Activated B cell treated with CpG ODN at 0.5 μM for 24 hours (primary cell): ENCODE measurements at regions not wholly inside any gene's neighbourhood (a gene's known extent, or its start where the extent isn't known, plus 50 kb on each side); places are given as distances from the start of the nearest gene placed in this dataset.

ENCODE experiments used
- ATAC-seq: fragments of 200-7000 bp; cut with Tn5 transposase; one replicate; pipeline ENCODE4 v1.10.0; 2021; ENCODE audit warnings: low read depth, mild to moderate bottlenecking, moderate library complexity
- CTCF ChIA-PET: fragments of 350-600 bp; sonication (Branson Sonifier 250); formaldehyde crosslinking; loops from one replicate; lab custom pipeline; 2021; ENCODE audit warnings: antibody characterized with exemption; lab: Charles Lee
- POLR2A ChIA-PET: fragments of 350-600 bp; sonication (Branson Sonifier 250); formaldehyde crosslinking; loops from one replicate; lab custom pipeline; 2021; ENCODE audit warnings: antibody characterized with exemption; lab: Charles Lee
- DNase-seq: peaks from one replicate; pipeline ENCODE4 v3.0.0; 2022
- H3K27ac Mint-ChIP-seq: one replicate; pipeline ENCODE4 v1.8.0; 2020; ENCODE audit warnings: mixed read lengths
- H3K27me3 Mint-ChIP-seq: one replicate; pipeline ENCODE4 v1.8.0; 2021; ENCODE audit warnings: mixed read lengths
- H3K36me3 Mint-ChIP-seq: one replicate; pipeline ENCODE4 v1.8.0; 2021; ENCODE audit warnings: low read depth, mixed read lengths
- H3K4me1 Mint-ChIP-seq: one replicate; pipeline ENCODE4 v1.8.0; 2021; ENCODE audit warnings: mixed read lengths
- H3K4me3 Mint-ChIP-seq: one replicate; pipeline ENCODE4 v1.8.0; 2020; ENCODE audit warnings: mild to moderate bottlenecking, mixed read lengths
- H3K9me3 Mint-ChIP-seq: one replicate; pipeline ENCODE4 v1.8.0; 2020; ENCODE audit warnings: mixed read lengths
- intact Hi-C: fragments of 100-400 bp; cut with micrococcal nuclease; formaldehyde crosslinking; loops from one replicate; pipeline ENCODE4 v1.15.1; 2024
- TF ChIP-seq, protein P1 (sequence below): fragments of 200-600 bp; IDR thresholded peaks from one replicate; pipeline ENCODE4 v1.8.0; 2022; ENCODE audit warnings: antibody characterized with exemption, mild to moderate bottlenecking

DNA sequence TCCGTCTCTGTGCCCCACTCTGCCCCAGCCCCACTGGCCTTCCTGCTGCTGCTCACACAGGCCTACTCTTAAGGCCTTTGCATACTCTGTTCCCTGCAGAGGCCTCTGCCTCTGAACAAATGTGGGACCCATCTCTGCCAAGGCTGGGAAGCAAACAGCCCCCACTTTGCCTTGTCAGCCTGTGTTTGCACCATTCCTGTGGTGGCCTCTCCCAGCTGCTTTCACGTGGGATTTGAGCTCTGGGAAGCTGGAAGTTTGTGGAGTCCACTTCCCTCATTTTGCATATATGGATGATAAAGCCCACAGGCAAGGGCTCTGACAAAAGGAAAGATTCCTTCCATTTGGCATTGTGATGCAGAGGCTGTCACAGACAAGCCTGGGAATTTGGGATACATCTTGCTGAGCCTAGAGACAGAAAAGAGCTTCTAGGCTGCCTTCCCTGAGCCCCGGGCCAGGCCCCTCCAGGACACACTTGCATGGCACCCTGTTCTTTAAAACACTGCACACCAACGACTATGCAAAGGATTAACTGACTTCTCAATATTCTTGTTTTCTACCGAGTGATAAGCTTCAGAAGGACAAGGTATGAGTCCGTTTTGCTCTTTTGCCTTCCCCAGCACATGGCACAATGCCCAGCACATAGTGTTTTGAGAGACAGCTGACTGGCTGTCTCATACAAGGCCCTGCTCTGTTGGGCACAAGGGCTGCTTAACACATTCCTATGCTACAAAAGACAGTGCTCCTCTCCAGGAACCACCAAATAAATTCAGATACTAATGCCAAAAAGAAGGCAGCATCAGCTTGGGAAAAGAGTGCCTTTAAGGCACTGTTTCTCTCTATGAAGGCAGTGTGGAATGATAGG, 120.7 kb upstream of the TOPAZ1 start:
- Mint-ChIP-seq H3K9me3 (no peaks in the 10 kb centered on the region), H3K27ac (no peak overlapping the region), H3K27me3 (peaks cover 4% of the 10 kb centered on the region), H3K4me1 (no peaks in the 10 kb centered on the region), H3K36me3 (no peaks in the 10 kb centered on the region), H3K4me3 (no peak overlapping the region)
- DNase-seq (no peak), ATAC-seq (no peak)
- TF ChIP-seq, protein P1, sequence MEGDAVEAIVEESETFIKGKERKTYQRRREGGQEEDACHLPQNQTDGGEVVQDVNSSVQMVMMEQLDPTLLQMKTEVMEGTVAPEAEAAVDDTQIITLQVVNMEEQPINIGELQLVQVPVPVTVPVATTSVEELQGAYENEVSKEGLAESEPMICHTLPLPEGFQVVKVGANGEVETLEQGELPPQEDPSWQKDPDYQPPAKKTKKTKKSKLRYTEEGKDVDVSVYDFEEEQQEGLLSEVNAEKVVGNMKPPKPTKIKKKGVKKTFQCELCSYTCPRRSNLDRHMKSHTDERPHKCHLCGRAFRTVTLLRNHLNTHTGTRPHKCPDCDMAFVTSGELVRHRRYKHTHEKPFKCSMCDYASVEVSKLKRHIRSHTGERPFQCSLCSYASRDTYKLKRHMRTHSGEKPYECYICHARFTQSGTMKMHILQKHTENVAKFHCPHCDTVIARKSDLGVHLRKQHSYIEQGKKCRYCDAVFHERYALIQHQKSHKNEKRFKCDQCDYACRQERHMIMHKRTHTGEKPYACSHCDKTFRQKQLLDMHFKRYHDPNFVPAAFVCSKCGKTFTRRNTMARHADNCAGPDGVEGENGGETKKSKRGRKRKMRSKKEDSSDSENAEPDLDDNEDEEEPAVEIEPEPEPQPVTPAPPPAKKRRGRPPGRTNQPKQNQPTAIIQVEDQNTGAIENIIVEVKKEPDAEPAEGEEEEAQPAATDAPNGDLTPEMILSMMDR, result no peak
- ChIA-PET CTCF (no interaction called here), POLR2A (no interaction called here)
- intact Hi-C loops, result no loop called here

DNA sequence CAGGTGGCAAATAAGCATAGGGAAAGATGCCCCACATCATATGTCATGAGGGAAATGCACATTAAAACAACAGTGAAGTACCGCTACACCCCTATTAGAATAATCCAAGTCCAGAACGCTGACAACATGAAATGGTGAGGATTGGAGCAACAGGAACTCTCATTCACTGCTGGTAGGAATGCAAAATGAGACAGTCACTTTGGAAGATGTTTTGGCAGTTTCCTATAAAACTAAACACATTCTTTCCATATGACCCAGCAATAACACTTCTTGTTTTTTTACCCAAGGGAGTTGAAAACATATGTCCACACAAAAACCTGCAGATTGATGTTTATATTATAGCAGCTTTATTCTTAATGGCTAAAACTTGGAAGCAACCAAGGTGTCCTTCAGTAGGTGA, 116.4 kb upstream of the TOPAZ1 start:
- H3K9me3 Mint-ChIP-seq, result no peaks in the 10 kb centered on the region
- H3K27me3 Mint-ChIP-seq, result no peaks in the 10 kb centered on the region
- TF ChIP-seq, protein P1, result no peak
- CTCF ChIA-PET, result no interaction called here
- POLR2A ChIA-PET, result no interaction called here
- DNase-seq, result no peak
- intact Hi-C loops, result no loop called here
- H3K36me3 Mint-ChIP-seq, result no peaks in the 10 kb centered on the region
- H3K4me1 Mint-ChIP-seq, result peaks cover 3% of the 10 kb centered on the region
- no peak for ATAC-seq
- no peak overlapping the region for H3K4me3 Mint-ChIP-seq
- H3K27ac Mint-ChIP-seq, result no peak overlapping the region

DNA sequence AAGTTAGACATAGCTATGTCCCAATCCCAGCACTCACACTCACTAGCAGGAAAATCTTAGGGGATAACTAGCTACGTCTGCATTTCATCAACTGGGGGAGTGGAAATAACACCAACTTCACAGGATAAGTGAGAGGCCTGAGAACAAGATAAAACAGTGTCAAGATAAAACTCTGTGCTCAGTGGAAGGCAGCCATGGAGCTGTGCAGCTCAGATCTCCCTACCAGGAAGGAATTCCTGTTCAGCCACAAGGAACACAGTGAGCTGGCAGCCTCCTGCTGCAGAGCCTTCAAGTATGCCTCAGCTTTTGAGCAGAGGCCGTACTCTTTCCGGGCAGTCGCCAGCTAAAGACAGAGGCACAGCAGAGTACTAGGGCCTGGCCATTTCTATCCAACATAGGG, 115.8 kb upstream of the TOPAZ1 start:
- CTCF ChIA-PET, result no interaction called here
- Mint-ChIP-seq H3K9me3 (no peaks in the 10 kb centered on the region), H3K4me3 (no peak overlapping the region), H3K4me1 (peaks cover 5% of the 10 kb centered on the region), H3K27me3 (no peaks in the 10 kb centered on the region), H3K36me3 (no peaks in the 10 kb centered on the region), H3K27ac (no peak overlapping the region)
- POLR2A ChIA-PET, result no interaction called here
- DNase-seq, result no peak
- no peak for ATAC-seq
- intact Hi-C loops, result no loop called here
- TF ChIP-seq, protein P1, result no peak

DNA sequence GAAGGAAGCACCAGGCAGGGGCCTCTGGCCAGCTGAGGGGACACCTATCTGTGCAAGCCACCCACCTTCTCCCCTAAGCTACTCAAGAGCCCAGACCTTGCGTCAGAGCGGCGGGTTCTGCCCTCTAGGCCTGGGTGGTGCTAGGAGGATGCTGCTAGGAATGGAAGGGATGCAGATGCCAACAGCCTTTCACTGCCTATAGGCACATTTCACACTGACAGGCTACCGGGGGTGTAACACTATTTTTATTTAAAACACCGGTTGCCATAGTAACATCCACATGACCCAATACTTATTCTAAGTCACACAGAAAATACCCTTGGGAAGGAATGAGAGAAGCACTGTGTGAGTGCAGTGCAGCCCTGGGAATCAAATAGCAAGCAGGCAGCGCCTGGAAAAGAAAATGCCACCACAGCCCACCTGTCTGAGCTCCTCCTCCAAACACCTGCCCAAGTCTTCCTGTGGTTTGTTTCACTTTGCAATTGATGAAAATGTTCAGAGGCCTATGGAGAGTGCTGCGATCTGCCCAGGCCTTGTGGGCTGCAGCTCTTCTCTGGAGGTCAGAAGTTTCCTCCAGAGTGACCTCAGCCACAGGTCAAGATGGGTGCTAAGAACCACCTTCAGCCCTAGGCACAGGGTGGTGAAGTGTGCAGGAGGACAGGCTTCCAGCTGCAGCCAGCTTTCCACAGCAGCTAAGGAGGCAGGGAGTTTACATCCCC, 113.5 kb upstream of the TOPAZ1 start:
- H3K27me3 Mint-ChIP-seq, result peaks cover 2% of the 10 kb centered on the region
- POLR2A ChIA-PET, result no interaction called here
- ATAC-seq (no peak), DNase-seq (no peak)
- TF ChIP-seq, protein P1, result no peak
- H3K4me1 Mint-ChIP-seq, result peaks cover 5% of the 10 kb centered on the region
- H3K4me3 Mint-ChIP-seq, result no peak overlapping the region
- intact Hi-C loops, result no loop called here
- H3K27ac Mint-ChIP-seq, result no peak overlapping the region
- no peaks in the 10 kb centered on the region for H3K36me3 Mint-ChIP-seq
- CTCF ChIA-PET, result no interaction called here
- no peaks in the 10 kb centered on the region for H3K9me3 Mint-ChIP-seq

DNA sequence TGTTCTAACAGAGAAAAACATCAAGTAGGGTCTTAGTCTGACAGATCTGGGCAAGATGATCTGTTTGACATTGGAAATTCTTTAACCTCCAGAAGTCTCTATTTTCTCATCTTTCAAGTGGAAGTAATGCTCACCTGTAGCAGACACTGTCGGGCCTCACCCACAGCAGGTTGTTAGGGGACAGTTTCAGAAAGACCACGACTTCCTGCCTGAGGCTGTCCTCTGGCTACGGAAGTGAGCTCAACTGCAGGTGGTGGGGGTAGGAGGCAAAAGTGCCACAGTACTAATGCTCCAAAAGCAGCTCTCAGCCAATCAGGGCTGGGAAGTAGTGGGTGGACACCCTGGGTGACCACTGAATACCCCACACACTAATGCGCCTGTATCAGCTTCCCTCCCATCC, 111.4 kb upstream of the TOPAZ1 start:
- peaks cover 10% of the 10 kb centered on the region for H3K27me3 Mint-ChIP-seq
- H3K4me1 Mint-ChIP-seq, result peaks cover 5% of the 10 kb centered on the region
- TF ChIP-seq, protein P1, result no peak
- CTCF ChIA-PET, result interaction anchor here (0.9 kb wide), 1 partner anchor 134 kb away, joined by 3 read pairs; no protein-coding TSS in a partner anchor
- H3K36me3 Mint-ChIP-seq, result no peaks in the 10 kb centered on the region
- H3K4me3 Mint-ChIP-seq, result no peak overlapping the region
- intact Hi-C loops, result no loop called here
- no peaks in the 10 kb centered on the region for H3K9me3 Mint-ChIP-seq
- POLR2A ChIA-PET, result no interaction called here
- no peak overlapping the region for H3K27ac Mint-ChIP-seq
- DNase-seq (no peak), ATAC-seq (no peak)
